ENCODE measurements at regions not wholly inside any gene's neighbourhood (a gene's known extent, or its start where the extent isn't known, plus 50 kb on each side); places are given as distances from the start of the nearest gene placed in this dataset.

DNA sequence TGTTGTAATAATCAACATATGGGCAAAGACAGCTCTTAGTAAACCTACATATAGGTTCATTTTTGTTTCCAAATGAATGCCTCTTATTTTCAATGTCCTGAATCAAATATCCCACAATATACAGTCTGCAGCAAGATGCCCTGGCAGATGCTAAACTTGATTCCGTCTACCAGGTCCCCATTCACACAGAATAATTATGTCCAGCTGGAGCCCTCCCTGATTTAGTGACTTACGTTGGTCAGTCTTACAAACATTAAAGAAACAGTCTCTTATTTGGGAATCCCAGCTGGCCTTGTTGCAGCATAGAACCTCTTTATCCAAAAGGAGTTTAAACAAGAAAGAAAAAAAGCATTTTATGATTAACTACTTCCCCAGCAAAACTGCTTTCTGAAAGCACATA is 82.7 kb upstream of the BMP4 start:
- Histone ChIP-seq H3K4me2 (no peak overlapping the region), H3K4me1 (replicated peaks; ENCODE audit: insufficient read depth) (peaks cover 11% of the 10 kb centered on the region), H4K20me1 (ENCODE audit: insufficient read depth) (no peaks in the 10 kb centered on the region), H3K36me3 (ENCODE audit: low read depth) (no peaks in the 10 kb centered on the region), H2AFZ (no peak overlapping the region), H3K4me3 (no peak overlapping the region), H3F3A (ENCODE audit: insufficient read depth, low read depth) (no peaks in the 10 kb centered on the region), H3K9me2 (ENCODE audit: insufficient read depth) (no peaks in the 10 kb centered on the region), H3K79me2 (ENCODE audit: low read depth) (no peaks in the 10 kb centered on the region), H3K9me3 (ENCODE audit: insufficient read depth, low read depth) (peaks cover 12% of the 10 kb centered on the region), H3K27ac (no peak overlapping the region), H3K27me3 (ENCODE audit: insufficient read depth, low read depth) (no peaks in the 10 kb centered on the region)
- DNase-seq: no peak
- TF ChIP-seq, protein P1, sequence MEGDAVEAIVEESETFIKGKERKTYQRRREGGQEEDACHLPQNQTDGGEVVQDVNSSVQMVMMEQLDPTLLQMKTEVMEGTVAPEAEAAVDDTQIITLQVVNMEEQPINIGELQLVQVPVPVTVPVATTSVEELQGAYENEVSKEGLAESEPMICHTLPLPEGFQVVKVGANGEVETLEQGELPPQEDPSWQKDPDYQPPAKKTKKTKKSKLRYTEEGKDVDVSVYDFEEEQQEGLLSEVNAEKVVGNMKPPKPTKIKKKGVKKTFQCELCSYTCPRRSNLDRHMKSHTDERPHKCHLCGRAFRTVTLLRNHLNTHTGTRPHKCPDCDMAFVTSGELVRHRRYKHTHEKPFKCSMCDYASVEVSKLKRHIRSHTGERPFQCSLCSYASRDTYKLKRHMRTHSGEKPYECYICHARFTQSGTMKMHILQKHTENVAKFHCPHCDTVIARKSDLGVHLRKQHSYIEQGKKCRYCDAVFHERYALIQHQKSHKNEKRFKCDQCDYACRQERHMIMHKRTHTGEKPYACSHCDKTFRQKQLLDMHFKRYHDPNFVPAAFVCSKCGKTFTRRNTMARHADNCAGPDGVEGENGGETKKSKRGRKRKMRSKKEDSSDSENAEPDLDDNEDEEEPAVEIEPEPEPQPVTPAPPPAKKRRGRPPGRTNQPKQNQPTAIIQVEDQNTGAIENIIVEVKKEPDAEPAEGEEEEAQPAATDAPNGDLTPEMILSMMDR (conservative IDR thresholded peaks at IDR 0.05): no peak
- TF ChIP-seq EZH2 (IDR thresholded peaks at IDR 0.05; ENCODE audit: low read depth): no peak
- no TSS peak for BruUV-seq (replicated peaks)
- POLR2A ChIA-PET (ENCODE audit: unreplicated experiment): interaction anchor here (0.6 kb wide), 2 partner anchors 11 to 50 kb away, joined by 3 to 7 read pairs; no protein-coding TSS in a partner anchor
- intact Hi-C loops (cut with micrococcal nuclease; ENCODE audit: unreplicated experiment): no loop called here
- CTCF ChIA-PET: no interaction called here

DNA sequence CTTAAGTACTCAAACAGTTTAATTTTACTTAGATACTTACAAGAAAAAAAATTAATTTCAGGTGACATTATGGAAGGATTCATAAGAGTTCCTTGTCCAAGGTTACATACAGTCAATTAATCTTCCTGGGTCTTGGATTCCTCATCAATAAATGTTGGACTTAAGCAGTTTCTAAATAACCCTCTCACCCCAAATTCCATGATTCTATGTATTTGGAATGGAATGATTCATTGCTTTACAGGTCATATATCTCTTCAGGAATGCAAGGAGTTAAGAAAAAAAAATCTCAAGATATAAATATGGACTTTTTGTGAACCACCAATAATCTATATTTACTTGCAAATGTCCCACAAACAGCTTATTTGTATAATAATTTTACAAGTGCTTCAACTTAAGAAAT is 84.2 kb upstream of the BMP4 start:
- Histone ChIP-seq H3K9me2 (ENCODE audit: insufficient read depth) (no peaks in the 10 kb centered on the region), H2AFZ (no peak overlapping the region), H3K27ac (no peak overlapping the region), H3K4me2 (no peak overlapping the region), H3F3A (ENCODE audit: insufficient read depth, low read depth) (no peaks in the 10 kb centered on the region), H3K79me2 (ENCODE audit: low read depth) (no peaks in the 10 kb centered on the region), H3K36me3 (ENCODE audit: low read depth) (no peaks in the 10 kb centered on the region), H3K4me3 (no peak overlapping the region), H3K27me3 (ENCODE audit: insufficient read depth, low read depth) (no peaks in the 10 kb centered on the region), H3K9me3 (ENCODE audit: insufficient read depth, low read depth) (peaks cover under 1% of the 10 kb centered on the region), H4K20me1 (ENCODE audit: insufficient read depth) (no peaks in the 10 kb centered on the region), H3K4me1 (replicated peaks; ENCODE audit: insufficient read depth) (peaks cover 11% of the 10 kb centered on the region)
- peak in 1 of 2 experiments; percentile 48 for DNase-seq
- BruUV-seq (replicated peaks): no TSS peak
- ChIA-PET CTCF (no interaction called here), POLR2A (ENCODE audit: unreplicated experiment) (interaction anchor here (0.6 kb wide), 1 partner anchor 96 kb away, joined by 3 read pairs; no protein-coding TSS in a partner anchor)
- intact Hi-C loops (cut with micrococcal nuclease; ENCODE audit: unreplicated experiment): no loop called here
- no peak for TF ChIP-seq EZH2 (IDR thresholded peaks at IDR 0.05; ENCODE audit: low read depth)
- TF ChIP-seq, protein P1 (conservative IDR thresholded peaks at IDR 0.05): no peak

DNA sequence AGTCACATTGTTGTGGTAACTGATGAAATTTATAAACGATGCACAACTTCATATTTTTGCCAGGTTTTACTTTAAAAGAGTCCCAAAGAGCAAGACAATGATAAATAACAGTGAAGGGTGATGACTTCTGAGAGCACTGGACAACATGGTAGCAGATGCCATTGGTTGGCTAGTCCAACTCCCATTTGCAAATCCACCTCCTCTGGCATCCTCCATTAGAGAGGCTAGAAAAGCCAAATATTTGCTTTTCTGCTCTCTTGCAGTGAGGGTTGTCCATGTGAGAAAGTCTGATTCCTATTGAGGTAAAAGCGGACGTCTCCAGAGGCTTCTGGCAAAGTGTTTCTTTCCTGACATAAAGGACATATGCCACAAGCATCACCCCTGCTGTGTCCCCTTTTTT is 89.6 kb upstream of the BMP4 start:
- CTCF ChIA-PET: no interaction called here
- POLR2A ChIA-PET (ENCODE audit: unreplicated experiment): no interaction called here

More for the DNA sequence above, 89.6 kb upstream of the BMP4 start:
- no peaks in the 10 kb centered on the region for H3K9me2 ChIP-seq (ENCODE audit: insufficient read depth)
- no peaks in the 10 kb centered on the region for H3K27me3 ChIP-seq (ENCODE audit: insufficient read depth, low read depth)
- BruUV-seq (replicated peaks): no TSS peak
- intact Hi-C loops (cut with micrococcal nuclease; ENCODE audit: unreplicated experiment): no loop called here
- H3K9me3 ChIP-seq (ENCODE audit: insufficient read depth, low read depth): no peaks in the 10 kb centered on the region
- H3F3A ChIP-seq (ENCODE audit: insufficient read depth, low read depth): no peaks in the 10 kb centered on the region
- H2AFZ ChIP-seq: no peak overlapping the region
- TF ChIP-seq EZH2 (IDR thresholded peaks at IDR 0.05; ENCODE audit: low read depth): no peak
- TF ChIP-seq, protein P1 (conservative IDR thresholded peaks at IDR 0.05): no peak
- no peak overlapping the region for H3K27ac ChIP-seq
- no peak for DNase-seq
- H3K36me3 ChIP-seq (ENCODE audit: low read depth): no peaks in the 10 kb centered on the region
- H3K4me1 ChIP-seq (replicated peaks; ENCODE audit: insufficient read depth): peaks cover 1% of the 10 kb centered on the region
- H4K20me1 ChIP-seq (ENCODE audit: insufficient read depth): no peaks in the 10 kb centered on the region
- H3K4me2 ChIP-seq: no peak overlapping the region
- H3K4me3 ChIP-seq: no peak overlapping the region
- H3K79me2 ChIP-seq (ENCODE audit: low read depth): no peaks in the 10 kb centered on the region
